ENCODE measurements at regions not wholly inside any gene's neighbourhood (a gene's known extent, or its start where the extent isn't known, plus 50 kb on each side); places are given as distances from the start of the nearest gene placed in this dataset.

GRCh38 chr17:79163071-79163470 is 88.4 kb downstream of the ENGASE start:
- H3K4me3 ChIP-seq (ENCODE audit: low read depth, poor library complexity, severe bottlenecking), result no peak overlapping the region
- no peak for DNase-seq (ENCODE audit: low spot score in 2 of 2)
- intact Hi-C loops (cut with DNase I; ENCODE audit: low total_unique reads), result no loop called here
- WGBS, 2 donors, result 62 to 77% methylated on average over 11 to 12 of the region's 12 CpGs
- TF ChIP-seq, protein P1, sequence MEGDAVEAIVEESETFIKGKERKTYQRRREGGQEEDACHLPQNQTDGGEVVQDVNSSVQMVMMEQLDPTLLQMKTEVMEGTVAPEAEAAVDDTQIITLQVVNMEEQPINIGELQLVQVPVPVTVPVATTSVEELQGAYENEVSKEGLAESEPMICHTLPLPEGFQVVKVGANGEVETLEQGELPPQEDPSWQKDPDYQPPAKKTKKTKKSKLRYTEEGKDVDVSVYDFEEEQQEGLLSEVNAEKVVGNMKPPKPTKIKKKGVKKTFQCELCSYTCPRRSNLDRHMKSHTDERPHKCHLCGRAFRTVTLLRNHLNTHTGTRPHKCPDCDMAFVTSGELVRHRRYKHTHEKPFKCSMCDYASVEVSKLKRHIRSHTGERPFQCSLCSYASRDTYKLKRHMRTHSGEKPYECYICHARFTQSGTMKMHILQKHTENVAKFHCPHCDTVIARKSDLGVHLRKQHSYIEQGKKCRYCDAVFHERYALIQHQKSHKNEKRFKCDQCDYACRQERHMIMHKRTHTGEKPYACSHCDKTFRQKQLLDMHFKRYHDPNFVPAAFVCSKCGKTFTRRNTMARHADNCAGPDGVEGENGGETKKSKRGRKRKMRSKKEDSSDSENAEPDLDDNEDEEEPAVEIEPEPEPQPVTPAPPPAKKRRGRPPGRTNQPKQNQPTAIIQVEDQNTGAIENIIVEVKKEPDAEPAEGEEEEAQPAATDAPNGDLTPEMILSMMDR (IDR thresholded peaks at IDR 0.05), result no peak
- TF ChIP-seq POLR2A (IDR thresholded peaks at IDR 0.05), result no peak

DNA sequence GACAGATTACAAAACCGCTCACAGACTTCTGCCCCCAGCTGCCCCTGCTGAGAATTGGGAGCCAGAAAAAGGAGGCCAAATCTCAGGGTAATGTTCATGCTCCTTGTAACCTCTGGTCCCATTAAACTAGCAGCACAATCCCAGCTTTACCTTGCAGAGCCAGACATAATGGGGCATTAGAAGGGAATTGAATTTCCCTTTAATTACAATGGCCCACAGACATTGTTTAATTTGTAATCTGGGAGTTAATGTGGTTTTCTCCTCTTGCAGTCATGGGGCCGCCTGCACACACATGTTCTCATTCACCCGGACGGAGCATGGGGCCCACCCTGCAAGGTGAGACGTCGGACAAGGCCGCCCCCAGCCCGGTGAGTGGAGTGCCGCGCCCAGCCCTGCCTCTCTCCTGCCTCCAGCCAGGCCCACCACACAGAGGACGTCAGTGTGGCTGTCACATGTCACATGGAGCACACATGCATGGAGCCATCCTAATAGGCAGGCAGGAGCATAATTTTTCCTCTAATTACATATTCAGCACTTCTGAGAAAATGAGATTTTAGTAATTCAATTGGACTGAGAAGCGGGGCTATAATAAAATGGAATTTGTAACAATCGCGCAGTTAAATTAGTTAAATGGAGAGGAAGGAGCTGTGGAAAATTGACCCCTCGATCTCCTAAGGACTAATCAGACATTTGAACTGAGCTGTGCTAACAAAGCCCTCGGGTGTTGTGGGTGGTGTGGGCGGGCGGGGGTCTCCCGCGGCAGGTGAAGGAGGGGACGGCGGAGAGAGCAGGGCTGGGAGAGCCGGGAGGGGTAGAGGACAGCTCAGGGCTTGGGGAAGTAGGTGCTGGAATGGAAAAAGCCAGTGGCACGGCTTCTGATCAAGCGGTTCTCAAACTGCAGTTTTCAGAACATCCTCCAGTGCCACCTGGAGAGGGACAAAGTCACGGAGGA is 87.7 kb downstream of the ENGASE start:
- no peak for TF ChIP-seq POLR2A (IDR thresholded peaks at IDR 0.05)
- TF ChIP-seq, protein P1 (IDR thresholded peaks at IDR 0.05), result no peak
- no peak for DNase-seq (ENCODE audit: low spot score in 2 of 2)
- 41 to 45% methylated on average over 26 of the region's 26 CpGs for WGBS, 2 donors
- intact Hi-C loops (cut with DNase I; ENCODE audit: low total_unique reads), result no loop called here
- no peak overlapping the region for H3K4me3 ChIP-seq (ENCODE audit: low read depth, poor library complexity, severe bottlenecking)

DNA sequence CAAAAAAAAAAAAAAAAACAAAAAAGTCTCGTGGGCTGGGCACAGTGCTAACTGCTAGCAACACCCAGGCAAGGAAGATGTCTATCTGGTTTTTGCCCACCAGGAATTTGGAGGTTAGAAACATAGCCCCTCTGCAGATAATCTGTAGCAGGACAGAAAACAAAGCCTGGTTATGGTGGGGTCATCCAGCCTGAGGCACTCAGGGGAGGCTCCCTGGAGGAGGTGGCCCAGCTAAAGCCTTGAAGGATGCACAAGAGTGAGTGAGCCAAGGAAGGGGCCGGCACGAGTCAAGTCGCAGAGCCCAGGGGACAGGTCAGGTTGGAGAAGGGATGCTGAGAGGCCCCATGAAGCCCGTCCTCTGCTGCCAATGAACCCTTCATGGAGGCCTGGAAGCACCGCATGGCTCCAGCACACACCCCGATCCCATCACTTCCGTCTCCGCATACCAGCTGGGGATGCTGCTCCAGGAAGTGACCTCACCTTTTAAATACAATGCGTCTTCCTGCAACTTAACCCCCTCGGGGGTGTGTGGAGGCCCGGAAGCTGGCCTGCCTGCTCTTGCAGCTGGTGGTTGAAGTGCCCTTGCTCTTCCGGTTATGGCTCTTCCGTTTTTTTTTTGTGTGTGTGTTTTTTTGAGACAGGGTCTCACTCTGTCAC is 86.5 kb downstream of the ENGASE start:
- no peak overlapping the region for H3K4me3 ChIP-seq (ENCODE audit: low read depth, poor library complexity, severe bottlenecking)
- no peak for DNase-seq (ENCODE audit: low spot score in 2 of 2)
- intact Hi-C loops (cut with DNase I; ENCODE audit: low total_unique reads), result no loop called here
- WGBS, 2 donors, result 35 to 42% methylated on average over 14 of the region's 14 CpGs
- TF ChIP-seq POLR2A (IDR thresholded peaks at IDR 0.05), result no peak
- TF ChIP-seq, protein P1 (IDR thresholded peaks at IDR 0.05), result no peak

DNA sequence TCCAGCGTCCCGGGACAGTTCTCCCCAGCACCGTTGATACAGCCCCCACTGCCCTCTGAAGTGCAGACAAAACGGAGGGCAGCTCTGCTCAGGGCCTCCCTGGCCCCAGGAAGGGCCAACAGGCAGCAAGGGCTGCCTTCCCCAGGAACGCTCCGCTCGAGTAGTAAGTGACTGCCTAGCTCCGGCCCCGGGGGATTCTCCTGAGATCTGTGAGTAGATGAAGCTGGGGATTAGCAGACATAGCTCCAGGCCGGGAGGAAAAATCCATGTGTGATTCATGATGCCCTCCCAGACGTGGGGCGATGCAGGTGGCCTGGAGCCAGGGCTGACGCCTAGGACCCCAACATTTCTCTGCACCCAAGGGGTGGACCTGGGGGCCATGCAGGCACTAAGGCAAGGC is 85.3 kb downstream of the ENGASE start:
- TF ChIP-seq, protein P1 (IDR thresholded peaks at IDR 0.05), result no peak
- no peak for TF ChIP-seq POLR2A (IDR thresholded peaks at IDR 0.05)
- no peak overlapping the region for H3K4me3 ChIP-seq (ENCODE audit: low read depth, poor library complexity, severe bottlenecking)
- DNase-seq (ENCODE audit: low spot score in 2 of 2), result no peak
- intact Hi-C loops (cut with DNase I; ENCODE audit: low total_unique reads), result no loop called here
- WGBS, 2 donors, result 28 to 51% methylated on average over 7 to 8 of the region's 13 CpGs

DNA sequence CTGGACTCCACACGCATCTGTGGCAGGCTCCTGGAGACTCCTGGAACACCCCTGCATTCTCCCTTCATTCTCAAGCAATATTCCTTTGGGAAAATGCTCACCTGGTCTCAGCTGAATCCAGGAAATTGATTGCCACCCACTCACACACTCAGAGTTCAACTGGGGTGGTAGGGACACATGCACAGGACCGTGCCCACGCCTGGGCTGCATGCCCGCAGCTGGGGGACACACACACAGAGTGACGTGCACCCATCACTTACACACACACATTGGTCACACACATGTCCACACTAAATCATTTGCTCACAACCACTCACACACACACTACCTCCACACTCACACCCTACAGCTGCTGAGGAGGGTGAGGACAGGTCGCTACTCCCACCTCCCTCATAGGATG is 84.8 kb downstream of the ENGASE start:
- no peak for DNase-seq (ENCODE audit: low spot score in 2 of 2)
- no peak for TF ChIP-seq POLR2A (IDR thresholded peaks at IDR 0.05)
- TF ChIP-seq, protein P1 (IDR thresholded peaks at IDR 0.05), result no peak
- H3K4me3 ChIP-seq (ENCODE audit: low read depth, poor library complexity, severe bottlenecking), result no peak overlapping the region
- intact Hi-C loops (cut with DNase I; ENCODE audit: low total_unique reads), result no loop called here
- whole genome bisulfite sequencing, 2 donors, result 61 to 69% methylated on average over 6 of the region's 6 CpGs
